IPS-NIHi7 (cell line): ENCODE measurements at regions not wholly inside any gene's neighbourhood (a gene's known extent, or its start where the extent isn't known, plus 50 kb on each side); places are given as distances from the start of the nearest gene placed in this dataset.

ENCODE experiments used
- DNase-seq: peaks from one replicate; pipeline ENCODE4 v3.0.0; 2012; ENCODE audit warnings: mixed read lengths; ENCODE audit errors: extremely low spot score

GRCh38 chr4:137069473-137069872 lies 462.8 kb downstream of the PCDH18 start:
- DNase-seq, result no peak

GRCh38 chr4:137067735-137068134 lies 464.6 kb downstream of the PCDH18 start:
- DNase-seq, result no peak

- DNase-seq, result no peak
Measured at GRCh38 chr4:137065311-137065710, 467.0 kb downstream of the PCDH18 start.

GRCh38 chr4:137063961-137064360 lies 468.3 kb downstream of the PCDH18 start:
- DNase-seq, result no peak

- no peak for DNase-seq
Measured at GRCh38 chr4:137043184-137043583, 489.1 kb downstream of the PCDH18 start.

GRCh38 chr4:137039370-137039769 lies 492.9 kb downstream of the PCDH18 start:
- no peak for DNase-seq

- no peak for DNase-seq
Measured at GRCh38 chr4:137032222-137032621, 500.1 kb downstream of the PCDH18 start.

- no peak for DNase-seq
Measured at GRCh38 chr4:137029026-137029425, 503.3 kb downstream of the PCDH18 start.

GRCh38 chr4:137025484-137026059 lies 506.7 kb downstream of the PCDH18 start:
- DNase-seq, result peak; percentile 8

- DNase-seq, result no peak
Measured at GRCh38 chr4:137015426-137016409, 516.6 kb downstream of the PCDH18 start.

GRCh38 chr4:137000432-137000831 lies 531.9 kb downstream of the PCDH18 start:
- no peak for DNase-seq

GRCh38 chr4:136992032-136992431 lies 540.3 kb downstream of the PCDH18 start:
- peak; percentile 10 for DNase-seq

- no peak for DNase-seq
Measured at GRCh38 chr4:136985683-136986082, 546.6 kb downstream of the PCDH18 start.

- no peak for DNase-seq
Measured at GRCh38 chr4:136967069-136967468, 565.2 kb downstream of the PCDH18 start.

GRCh38 chr4:136965478-136965877 lies 566.8 kb downstream of the PCDH18 start:
- no peak for DNase-seq

- DNase-seq, result no peak
Measured at GRCh38 chr4:136962868-136963267, 569.4 kb downstream of the PCDH18 start.

- no peak for DNase-seq
Measured at GRCh38 chr4:136946307-136946907, 585.9 kb downstream of the PCDH18 start.

- no peak for DNase-seq
Measured at GRCh38 chr4:136939781-136940180, 592.5 kb downstream of the PCDH18 start.

- DNase-seq, result no peak
Measured at GRCh38 chr4:136935871-136936270, 596.4 kb downstream of the PCDH18 start.

GRCh38 chr4:136935305-136935704 lies 597.0 kb downstream of the PCDH18 start:
- DNase-seq, result no peak

GRCh38 chr4:136934601-136935000 lies 597.7 kb downstream of the PCDH18 start:
- DNase-seq, result no peak

- no peak for DNase-seq
Measured at GRCh38 chr4:136931781-136932180, 600.5 kb downstream of the PCDH18 start.

- no peak for DNase-seq
Measured at GRCh38 chr4:136928957-136929411, 603.3 kb downstream of the PCDH18 start.
